T-helper 1 cell treated with Interleukin-12 subunit alpha and Interleukin-12 subunit beta and Interleukin-4 antibody, amounts not matched to agents 30 ng/mL and 1 ng/mL, for 36 hours (primary cell): ENCODE measurements at regions not wholly inside any gene's neighbourhood (a gene's known extent, or its start where the extent isn't known, plus 50 kb on each side); places are given as distances from the start of the nearest gene placed in this dataset.

Source experiments
- intact Hi-C: fragments of 100-400 bp; cut with micrococcal nuclease; formaldehyde crosslinking; loops from one replicate; pipeline ENCODE4 v1.15.1; 2024

- intact Hi-C loops, result loop anchor here (1.0 to 5.0 kb wide), 6 partner anchors 23 to 775 kb away; partner anchors contain the start of genes LSS and SUMO3
These were observed 50.0 kb upstream of the SLC19A1 start for GRCh38 chr21:45592208-45592619.

- intact Hi-C loops, result loop anchor here (1.0 to 5.0 kb wide), 6 partner anchors 23 to 775 kb away; partner anchors contain the start of genes LSS and SUMO3
These were observed 50.4 kb upstream of the SLC19A1 start for GRCh38 chr21:45592626-45593134.

GRCh38 chr21:45593162-45594022 is 50.1 kb upstream of the PCBP3 start:
- intact Hi-C loops, result loop anchor here (2.0 to 5.0 kb wide), 3 partner anchors 173 to 776 kb away; partner anchors contain the start of genes LSS and SUMO3
